Immature natural killer cell (primary cell): ENCODE measurements at regions not wholly inside any gene's neighbourhood (a gene's known extent, or its start where the extent isn't known, plus 50 kb on each side); places are given as distances from the start of the nearest gene placed in this dataset.

Experiments used
- DNase-seq, 3 donors: peaks; one replicate each; pipeline ENCODE4 v3.0.0; 2022; ENCODE audit warnings: mixed read lengths in 1 of 3
- H3K27ac Mint-ChIP-seq, 6 donors: one replicate each; pipeline ENCODE4 v1.8.0; 2020; ENCODE audit warnings: mixed read lengths in 6 of 6, mild to moderate bottlenecking in 5 of 6, inconsistent platforms in 4 of 6, moderate library complexity in 3 of 6
- H3K27me3 Mint-ChIP-seq, 3 donors: one replicate each; pipeline ENCODE4 v1.8.0; 2020 to 2021; ENCODE audit warnings: low read depth in 3 of 3, mild to moderate bottlenecking in 3 of 3, mixed read lengths in 3 of 3, moderate library complexity in 3 of 3, inconsistent platforms in 1 of 3
- H3K36me3 Mint-ChIP-seq, 3 donors: one replicate each; pipeline ENCODE4 v1.8.0; 2020; ENCODE audit warnings: mixed read lengths in 3 of 3, inconsistent platforms in 2 of 3, mild to moderate bottlenecking in 2 of 3
- H3K4me1 Mint-ChIP-seq, 2 donors: one replicate each; pipeline ENCODE4 v1.8.0; 2020; ENCODE audit warnings: inconsistent platforms in 2 of 2, mild to moderate bottlenecking in 2 of 2, mixed read lengths in 2 of 2, moderate library complexity in 1 of 2
- H3K4me3 Mint-ChIP-seq, 5 donors: one replicate each; pipeline ENCODE4 v1.8.0; 2020; ENCODE audit warnings: mild to moderate bottlenecking in 5 of 5, mixed read lengths in 5 of 5, inconsistent platforms in 3 of 5, moderate library complexity in 3 of 5
- H3K9me3 Mint-ChIP-seq, 6 donors: one replicate each; pipeline ENCODE4 v1.8.0; 2020; ENCODE audit warnings: mild to moderate bottlenecking in 6 of 6, mixed read lengths in 6 of 6, inconsistent platforms in 4 of 6, moderate library complexity in 3 of 6

- Mint-ChIP-seq H3K4me1 (peaks cover 14 to 28% of the 10 kb centered on the region in 2 donors), H3K27ac (peak overlapping the region in 2 of 6 donors; percentile 63 to 74), H3K9me3 (no peaks in the 10 kb centered on the region), H3K4me3 (no peak overlapping the region), H3K27me3 (peaks cover 0 to 7% (median 2%) of the 10 kb centered on the region in 3 donors), H3K36me3 (no peaks in the 10 kb centered on the region)
- DNase-seq, result no peak
Observed at GRCh38 chr2:136247204-136247950, 129.4 kb upstream of the CXCR4 start.

DNA sequence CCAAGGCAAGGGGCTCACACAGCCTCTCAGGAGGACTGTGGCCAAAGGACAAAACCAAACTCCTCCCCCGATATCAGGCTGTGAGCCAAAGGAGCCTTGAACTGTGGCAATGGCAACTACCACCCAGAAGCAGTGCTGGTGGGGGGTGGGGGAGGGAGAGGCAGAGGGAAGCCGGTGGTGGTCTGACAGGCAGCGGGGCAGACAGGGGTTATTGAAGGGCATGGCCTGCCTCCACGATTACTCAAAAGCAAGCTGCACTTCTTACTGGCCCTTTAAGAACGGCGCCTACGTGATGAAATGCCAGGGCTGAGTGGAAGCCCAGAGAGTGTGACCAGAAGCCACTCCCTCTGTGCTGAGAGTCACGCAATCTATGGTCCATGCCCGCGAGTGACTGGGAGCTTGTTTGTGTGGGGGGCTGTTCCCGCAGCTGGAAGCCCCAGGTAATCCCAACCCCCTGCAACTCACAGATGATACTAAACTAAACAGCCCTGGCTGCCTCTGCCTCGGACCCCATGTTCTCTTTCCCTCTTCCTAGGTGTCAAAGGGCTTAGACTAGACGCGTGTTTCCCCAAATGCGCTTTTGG is 128.2 kb upstream of the CXCR4 start:
- Mint-ChIP-seq H3K4me1 (peaks cover 19 to 28% of the 10 kb centered on the region in 2 donors), H3K27me3 (peaks cover 0 to 7% (median 2%) of the 10 kb centered on the region in 3 donors), H3K36me3 (no peaks in the 10 kb centered on the region), H3K4me3 (no peak overlapping the region), H3K9me3 (no peaks in the 10 kb centered on the region), H3K27ac (peak overlapping the region in 2 of 6 donors; percentile 36 to 56)
- DNase-seq, result no peak

DNA sequence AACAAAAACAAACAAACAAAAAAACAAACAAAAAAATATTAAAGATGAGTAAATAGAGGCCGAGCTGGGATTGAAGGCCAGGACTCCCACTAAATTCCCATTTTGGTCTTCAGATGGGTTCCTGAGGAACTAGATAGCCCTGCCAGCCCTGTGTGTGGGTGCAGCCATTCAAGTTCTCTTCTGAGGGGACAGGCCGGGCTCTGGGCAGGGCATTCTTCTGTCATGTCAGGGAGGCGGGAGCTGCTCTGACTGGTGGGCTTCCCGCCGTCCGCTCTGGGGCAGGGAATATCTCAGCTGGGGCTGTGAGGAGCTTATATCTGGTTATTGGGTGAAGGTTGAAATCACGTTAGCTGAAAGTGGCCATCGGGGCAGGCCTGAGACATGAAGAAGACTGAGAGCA is 127.3 kb upstream of the CXCR4 start:
- peak overlapping the region in 3 of 6 donors; percentile 60 to 83 (median 65) for H3K27ac Mint-ChIP-seq
- H3K36me3 Mint-ChIP-seq, result no peaks in the 10 kb centered on the region
- H3K9me3 Mint-ChIP-seq, result no peaks in the 10 kb centered on the region
- no peak for DNase-seq
- H3K4me3 Mint-ChIP-seq, result no peak overlapping the region
- peaks cover 0 to 9% (median 0%) of the 10 kb centered on the region in 3 donors for H3K27me3 Mint-ChIP-seq
- H3K4me1 Mint-ChIP-seq, result peaks cover 21 to 29% of the 10 kb centered on the region in 2 donors

DNA sequence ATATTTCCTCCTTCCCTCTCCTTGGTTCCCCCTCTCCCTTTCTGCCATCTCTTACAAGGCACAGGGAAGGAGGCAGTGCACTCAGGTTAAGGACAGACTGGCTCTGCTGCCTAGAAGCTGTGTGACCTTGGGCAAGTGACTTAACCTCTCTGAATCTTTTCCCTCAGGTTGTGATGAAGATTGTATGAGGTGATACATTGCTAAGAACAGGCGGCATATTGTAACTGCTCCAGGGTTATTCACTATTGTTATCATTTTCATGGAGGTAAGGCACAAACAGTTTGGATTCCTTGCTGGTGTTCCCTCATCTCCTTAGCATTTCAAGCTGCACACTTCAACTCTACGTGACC is 126.6 kb upstream of the CXCR4 start:
- H3K27ac Mint-ChIP-seq, result peak overlapping the region in 5 of 6 donors; percentile 5 to 97 (median 43)
- H3K36me3 Mint-ChIP-seq, result no peaks in the 10 kb centered on the region
- peaks cover 0 to 16% (median 0%) of the 10 kb centered on the region in 3 donors for H3K27me3 Mint-ChIP-seq
- peaks cover 28 to 33% of the 10 kb centered on the region in 2 donors for H3K4me1 Mint-ChIP-seq
- DNase-seq, result no peak
- no peak overlapping the region for H3K4me3 Mint-ChIP-seq
- no peaks in the 10 kb centered on the region for H3K9me3 Mint-ChIP-seq

DNA sequence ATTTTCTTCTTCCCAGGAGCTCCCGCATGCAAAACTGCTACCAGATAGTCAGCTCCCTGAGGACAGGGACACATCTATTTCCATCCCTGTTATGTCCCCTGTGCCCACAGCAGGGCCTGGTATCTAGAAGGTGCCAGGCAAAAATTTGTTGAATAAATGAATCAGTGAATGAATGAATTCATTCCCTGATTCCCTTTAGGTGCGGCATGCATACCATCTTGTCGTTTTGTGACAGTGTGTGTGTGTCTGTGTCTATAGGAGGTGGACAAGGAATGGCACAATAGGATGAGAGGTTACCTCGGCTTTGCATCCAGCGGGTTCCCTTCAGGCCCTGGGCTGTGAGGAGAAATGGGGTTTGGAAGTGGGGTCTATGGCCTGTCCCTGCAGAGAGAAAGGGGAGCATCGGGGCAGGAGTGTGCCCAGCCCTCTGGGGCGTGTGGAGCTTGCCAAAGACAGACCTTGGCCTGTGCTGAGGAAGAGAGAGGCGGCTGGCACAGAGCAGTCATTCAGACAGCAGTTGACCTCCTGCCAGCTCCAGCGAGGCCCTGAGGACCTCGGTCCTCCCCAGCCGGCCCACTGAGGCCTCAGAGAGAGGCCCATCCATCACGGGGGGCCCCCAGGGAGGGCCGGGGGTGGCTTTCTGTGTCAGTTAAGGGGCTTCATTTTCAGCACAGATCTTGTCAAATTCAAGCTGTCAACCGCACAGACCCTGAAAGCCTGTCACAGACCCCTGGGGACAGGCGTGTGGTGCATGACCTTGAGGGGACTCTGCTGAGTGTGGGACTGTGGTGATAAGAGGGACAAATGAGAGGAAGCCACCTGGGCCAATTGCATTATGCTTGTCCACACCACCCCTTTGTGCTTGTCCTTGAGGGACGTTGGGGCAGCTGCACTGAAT is 125.9 kb upstream of the CXCR4 start:
- Mint-ChIP-seq H3K27me3 (peaks cover 0 to 20% (median 0%) of the 10 kb centered on the region in 3 donors), H3K27ac (peak overlapping the region; percentile 5 to 97 (median 80)), H3K4me1 (peaks cover 34 to 40% of the 10 kb centered on the region in 2 donors), H3K9me3 (no peaks in the 10 kb centered on the region), H3K4me3 (no peak overlapping the region), H3K36me3 (no peaks in the 10 kb centered on the region)
- DNase-seq, result no peak

- no peaks in the 10 kb centered on the region for H3K9me3 Mint-ChIP-seq
- peak overlapping the region; percentile 88 to 98 (median 92) for H3K27ac Mint-ChIP-seq
- H3K27me3 Mint-ChIP-seq, result peaks cover 0 to 20% (median 0%) of the 10 kb centered on the region in 3 donors
- DNase-seq, result peak; percentile 79 to 85 (median 80)
- H3K4me3 Mint-ChIP-seq, result peak overlapping the region; percentile 28 to 78 (median 54)
- no peaks in the 10 kb centered on the region for H3K36me3 Mint-ChIP-seq
- peaks cover 45 to 51% of the 10 kb centered on the region in 2 donors for H3K4me1 Mint-ChIP-seq
Observed at GRCh38 chr2:136242687-136243277, 124.8 kb upstream of the CXCR4 start.

GRCh38 chr2:136242100-136242499 is 124.2 kb upstream of the CXCR4 start:
- Mint-ChIP-seq H3K27me3 (peaks cover 0 to 20% (median 0%) of the 10 kb centered on the region in 3 donors), H3K4me1 (peaks cover 49 to 56% of the 10 kb centered on the region in 2 donors), H3K36me3 (no peaks in the 10 kb centered on the region), H3K9me3 (no peaks in the 10 kb centered on the region), H3K4me3 (peak overlapping the region in 3 of 5 donors; percentile 54 to 78 (median 68)), H3K27ac (peak overlapping the region; percentile 88 to 98 (median 92))
- DNase-seq, result no peak

DNA sequence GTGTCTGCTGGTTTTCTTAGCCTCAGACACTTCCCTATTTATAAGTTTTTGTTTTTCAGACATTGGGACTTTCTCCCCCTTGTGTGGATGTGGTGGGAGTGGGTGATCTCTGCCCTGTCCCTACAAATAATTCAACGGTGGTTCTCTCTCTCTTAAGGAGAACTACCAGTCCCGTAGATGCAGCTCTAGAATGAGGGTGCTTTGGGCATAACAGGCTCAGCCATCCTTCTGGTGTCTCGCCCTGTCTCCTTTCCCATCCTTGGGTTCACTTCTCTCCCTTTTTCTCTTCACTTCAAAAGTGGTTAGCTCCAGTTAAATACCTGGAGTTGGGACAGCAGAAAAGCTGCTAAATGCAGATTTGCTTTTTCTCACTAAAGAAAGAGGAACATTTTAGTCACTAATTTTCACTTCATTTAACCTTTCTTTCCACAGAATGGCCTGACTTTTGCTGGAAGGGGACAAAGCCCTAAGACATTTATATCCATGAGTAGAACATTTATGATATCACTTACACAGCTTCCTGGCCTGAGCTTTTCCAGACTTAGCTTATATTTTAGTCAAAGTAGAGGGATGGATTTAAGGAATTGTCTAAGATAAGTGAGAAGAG is 121.2 kb upstream of the CXCR4 start:
- H3K9me3 Mint-ChIP-seq, result no peaks in the 10 kb centered on the region
- DNase-seq, result peak in 1 of 3 donors; percentile 82
- peak overlapping the region in 2 of 5 donors; percentile 8 to 55 for H3K4me3 Mint-ChIP-seq
- peaks cover 51 to 62% of the 10 kb centered on the region in 2 donors for H3K4me1 Mint-ChIP-seq
- peak overlapping the region; percentile 88 to 97 (median 92) for H3K27ac Mint-ChIP-seq
- H3K27me3 Mint-ChIP-seq, result peaks cover 0 to 22% (median 2%) of the 10 kb centered on the region in 3 donors
- H3K36me3 Mint-ChIP-seq, result no peaks in the 10 kb centered on the region

GRCh38 chr2:136238286-136239078 is 120.5 kb upstream of the CXCR4 start:
- Mint-ChIP-seq H3K4me3 (peak overlapping the region; percentile 10 to 55 (median 50)), H3K4me1 (peaks cover 51 to 62% of the 10 kb centered on the region in 2 donors), H3K27ac (peak overlapping the region; percentile 88 to 97 (median 92)), H3K9me3 (no peaks in the 10 kb centered on the region), H3K27me3 (peaks cover 0 to 22% (median 2%) of the 10 kb centered on the region in 3 donors), H3K36me3 (no peaks in the 10 kb centered on the region)
- DNase-seq, result peak in 2 of 3 donors; percentile 82 to 87

DNA sequence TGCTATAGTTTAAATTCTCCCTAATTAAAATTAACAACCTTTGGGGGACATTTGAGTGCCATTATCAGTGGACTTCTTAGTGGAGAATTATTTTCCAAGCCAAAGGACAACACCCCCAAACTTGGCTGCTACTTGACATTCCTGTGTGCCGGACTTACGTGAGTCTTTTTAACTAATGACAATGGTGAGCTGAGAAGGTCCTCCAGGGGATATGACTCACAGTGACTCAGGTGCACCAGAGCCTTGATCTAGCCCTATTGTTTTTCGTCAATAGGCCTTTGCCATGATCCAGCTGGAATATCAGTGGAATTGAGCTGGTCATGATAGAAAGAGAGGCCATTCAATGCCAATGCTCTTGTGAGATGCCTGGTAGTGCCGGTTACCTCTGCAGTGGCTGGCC is 118.1 kb upstream of the CXCR4 start:
- Mint-ChIP-seq H3K36me3 (no peaks in the 10 kb centered on the region), H3K9me3 (no peaks in the 10 kb centered on the region), H3K4me3 (no peak overlapping the region), H3K4me1 (peaks cover 34 to 38% of the 10 kb centered on the region in 2 donors), H3K27ac (peak overlapping the region in 3 of 6 donors; percentile 40 to 92 (median 92)), H3K27me3 (peaks cover 0 to 15% (median 5%) of the 10 kb centered on the region in 3 donors)
- no peak for DNase-seq

DNA sequence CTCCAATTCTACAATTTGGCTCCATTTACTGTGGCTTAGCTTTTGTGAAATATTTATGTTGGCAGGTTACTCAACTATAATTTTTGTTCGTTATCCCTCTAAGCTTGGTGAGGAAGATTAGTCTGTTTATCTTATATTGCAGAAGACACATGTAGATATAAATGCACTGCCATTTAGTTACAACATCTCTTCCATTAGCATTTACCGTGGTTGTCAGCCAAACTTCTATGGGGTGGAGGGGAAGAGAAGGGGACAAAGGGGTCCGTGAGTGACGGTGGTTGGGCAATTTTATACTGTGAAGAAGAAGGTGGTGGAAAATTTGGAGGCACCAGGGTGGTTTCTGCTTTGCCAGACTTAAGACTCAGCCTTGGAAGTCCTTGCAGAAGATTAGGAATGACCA is 117.6 kb upstream of the CXCR4 start:
- Mint-ChIP-seq H3K36me3 (no peaks in the 10 kb centered on the region), H3K4me1 (peaks cover 33 to 37% of the 10 kb centered on the region in 2 donors), H3K9me3 (no peaks in the 10 kb centered on the region), H3K4me3 (no peak overlapping the region), H3K27ac (peak overlapping the region in 3 of 6 donors; percentile 40 to 82 (median 63)), H3K27me3 (peaks cover 0 to 15% (median 5%) of the 10 kb centered on the region in 3 donors)
- no peak for DNase-seq

- H3K4me1 Mint-ChIP-seq, result peaks cover 21 to 27% of the 10 kb centered on the region in 2 donors
- H3K27ac Mint-ChIP-seq, result peak overlapping the region in 2 of 6 donors; percentile 26 to 71
- H3K27me3 Mint-ChIP-seq, result peaks cover 2 to 7% (median 5%) of the 10 kb centered on the region in 3 donors
Observed at GRCh38 chr2:136234261-136234660, 116.3 kb upstream of the CXCR4 start.

More at GRCh38 chr2:136234261-136234660, 116.3 kb upstream of the CXCR4 start:
- H3K9me3 Mint-ChIP-seq, result no peaks in the 10 kb centered on the region
- no peaks in the 10 kb centered on the region for H3K36me3 Mint-ChIP-seq
- no peak overlapping the region for H3K4me3 Mint-ChIP-seq
- no peak for DNase-seq
